Sigmoid colon (tissue), 4 donors: ENCODE measurements at regions not wholly inside any gene's neighbourhood (a gene's known extent, or its start where the extent isn't known, plus 50 kb on each side); places are given as distances from the start of the nearest gene placed in this dataset.

ENCODE experiments used
- POLR2A ChIP-seq, 2 donors: fragments of 450-650 bp; IDR thresholded peaks; one replicate each; pipeline ENCODE4 v1.6.1; 2016; ENCODE audit warnings: antibody characterized with exemption in 2 of 2, mild to moderate bottlenecking in 2 of 2, moderate library complexity in 2 of 2
- POLR2AphosphoS5 ChIP-seq, 4 donors: sonication (generic); formaldehyde crosslinking; IDR thresholded peaks; one replicate each; pipeline ENCODE4 v1.6.1; 2017; ENCODE audit warnings: antibody characterized with exemption in 4 of 4
- TF ChIP-seq, protein P1 (sequence below), 4 experiments: fragments of 450-650 bp in 3 of 4; fragments of 200-600 bp in 1 of 4; IDR thresholded peaks; one replicate each; pipeline ENCODE4 v1.5.1; 2016 to 2019; ENCODE audit warnings: antibody characterized with exemption in 4 of 4, mild to moderate bottlenecking in 3 of 4, moderate library complexity in 2 of 4

DNA sequence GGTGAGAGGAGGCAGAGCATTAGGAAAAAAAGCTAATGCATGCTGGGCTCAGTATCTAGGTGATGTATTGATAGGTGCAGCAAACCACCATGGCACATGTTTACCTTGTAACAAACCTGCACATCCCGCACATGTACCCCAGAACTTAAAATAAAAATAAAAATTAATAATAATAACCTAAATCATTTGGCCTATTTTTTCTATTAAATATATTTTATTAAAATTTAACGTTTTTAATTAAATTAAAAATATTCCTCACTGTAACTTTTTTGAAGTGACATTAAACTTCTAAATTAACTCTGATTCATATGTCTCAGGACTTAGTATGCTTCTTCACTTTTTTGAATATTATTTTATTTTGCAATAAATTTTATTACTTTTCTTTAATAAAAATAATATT, 83.7 kb upstream of the PARP8 start:
- TF ChIP-seq, protein P1, sequence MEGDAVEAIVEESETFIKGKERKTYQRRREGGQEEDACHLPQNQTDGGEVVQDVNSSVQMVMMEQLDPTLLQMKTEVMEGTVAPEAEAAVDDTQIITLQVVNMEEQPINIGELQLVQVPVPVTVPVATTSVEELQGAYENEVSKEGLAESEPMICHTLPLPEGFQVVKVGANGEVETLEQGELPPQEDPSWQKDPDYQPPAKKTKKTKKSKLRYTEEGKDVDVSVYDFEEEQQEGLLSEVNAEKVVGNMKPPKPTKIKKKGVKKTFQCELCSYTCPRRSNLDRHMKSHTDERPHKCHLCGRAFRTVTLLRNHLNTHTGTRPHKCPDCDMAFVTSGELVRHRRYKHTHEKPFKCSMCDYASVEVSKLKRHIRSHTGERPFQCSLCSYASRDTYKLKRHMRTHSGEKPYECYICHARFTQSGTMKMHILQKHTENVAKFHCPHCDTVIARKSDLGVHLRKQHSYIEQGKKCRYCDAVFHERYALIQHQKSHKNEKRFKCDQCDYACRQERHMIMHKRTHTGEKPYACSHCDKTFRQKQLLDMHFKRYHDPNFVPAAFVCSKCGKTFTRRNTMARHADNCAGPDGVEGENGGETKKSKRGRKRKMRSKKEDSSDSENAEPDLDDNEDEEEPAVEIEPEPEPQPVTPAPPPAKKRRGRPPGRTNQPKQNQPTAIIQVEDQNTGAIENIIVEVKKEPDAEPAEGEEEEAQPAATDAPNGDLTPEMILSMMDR (IDR thresholded peaks at IDR 0.05): no peak
- TF ChIP-seq POLR2A (IDR thresholded peaks at IDR 0.05): no peak
- no peak for TF ChIP-seq POLR2AphosphoS5 (IDR thresholded peaks at IDR 0.05)
